ENCODE measurements at regions not wholly inside any gene's neighbourhood (a gene's known extent, or its start where the extent isn't known, plus 50 kb on each side); places are given as distances from the start of the nearest gene placed in this dataset.

DNA sequence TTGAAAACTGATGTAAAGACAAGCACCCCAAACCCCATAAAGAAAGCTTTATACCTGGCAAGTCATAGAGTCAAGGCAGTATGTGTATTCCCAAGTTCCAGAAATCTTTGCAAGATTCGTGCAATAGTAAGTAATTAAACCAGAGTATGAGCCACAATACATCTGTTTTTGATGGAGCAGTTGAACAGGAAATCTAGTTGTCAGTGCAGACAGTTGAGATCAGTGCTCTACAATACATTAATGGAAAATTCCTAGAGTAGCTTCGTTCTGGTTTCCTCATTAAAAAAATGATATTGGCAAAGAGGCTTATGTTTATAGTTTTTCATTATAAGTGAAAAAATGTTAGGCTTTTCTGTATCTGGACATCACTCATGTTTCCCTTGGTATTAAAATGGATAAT, 575.3 kb downstream of the TRIML1 start:
- no peaks in the 10 kb centered on the region for H3K4me1 ChIP-seq (ENCODE audit: low read depth, poor library complexity, severe bottlenecking)
- H3K27me3 ChIP-seq (ENCODE audit: insufficient read depth, low read depth): no peaks in the 10 kb centered on the region
- no peak overlapping the region for H3K27ac ChIP-seq
- H3K4me3 ChIP-seq (IDR thresholded peaks at IDR 0.05; ENCODE audit: insufficient read depth, low read depth, low read length): no peak overlapping the region
- H4K20me1 ChIP-seq (ENCODE audit: insufficient read depth): no peaks in the 10 kb centered on the region
- no peak overlapping the region for H3K4me2 ChIP-seq
- H3K79me2 ChIP-seq (ENCODE audit: insufficient read depth, low read depth): no peaks in the 10 kb centered on the region
- TF ChIP-seq, protein P1, sequence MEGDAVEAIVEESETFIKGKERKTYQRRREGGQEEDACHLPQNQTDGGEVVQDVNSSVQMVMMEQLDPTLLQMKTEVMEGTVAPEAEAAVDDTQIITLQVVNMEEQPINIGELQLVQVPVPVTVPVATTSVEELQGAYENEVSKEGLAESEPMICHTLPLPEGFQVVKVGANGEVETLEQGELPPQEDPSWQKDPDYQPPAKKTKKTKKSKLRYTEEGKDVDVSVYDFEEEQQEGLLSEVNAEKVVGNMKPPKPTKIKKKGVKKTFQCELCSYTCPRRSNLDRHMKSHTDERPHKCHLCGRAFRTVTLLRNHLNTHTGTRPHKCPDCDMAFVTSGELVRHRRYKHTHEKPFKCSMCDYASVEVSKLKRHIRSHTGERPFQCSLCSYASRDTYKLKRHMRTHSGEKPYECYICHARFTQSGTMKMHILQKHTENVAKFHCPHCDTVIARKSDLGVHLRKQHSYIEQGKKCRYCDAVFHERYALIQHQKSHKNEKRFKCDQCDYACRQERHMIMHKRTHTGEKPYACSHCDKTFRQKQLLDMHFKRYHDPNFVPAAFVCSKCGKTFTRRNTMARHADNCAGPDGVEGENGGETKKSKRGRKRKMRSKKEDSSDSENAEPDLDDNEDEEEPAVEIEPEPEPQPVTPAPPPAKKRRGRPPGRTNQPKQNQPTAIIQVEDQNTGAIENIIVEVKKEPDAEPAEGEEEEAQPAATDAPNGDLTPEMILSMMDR (conservative IDR thresholded peaks at IDR 0.05; ENCODE audit: low read depth, low read length): no peak
- no peak overlapping the region for H2AFZ ChIP-seq (ENCODE audit: low read depth)
- no peak overlapping the region for H3K9ac ChIP-seq
- H3K36me3 ChIP-seq (ENCODE audit: insufficient read depth): no peaks in the 10 kb centered on the region

DNA sequence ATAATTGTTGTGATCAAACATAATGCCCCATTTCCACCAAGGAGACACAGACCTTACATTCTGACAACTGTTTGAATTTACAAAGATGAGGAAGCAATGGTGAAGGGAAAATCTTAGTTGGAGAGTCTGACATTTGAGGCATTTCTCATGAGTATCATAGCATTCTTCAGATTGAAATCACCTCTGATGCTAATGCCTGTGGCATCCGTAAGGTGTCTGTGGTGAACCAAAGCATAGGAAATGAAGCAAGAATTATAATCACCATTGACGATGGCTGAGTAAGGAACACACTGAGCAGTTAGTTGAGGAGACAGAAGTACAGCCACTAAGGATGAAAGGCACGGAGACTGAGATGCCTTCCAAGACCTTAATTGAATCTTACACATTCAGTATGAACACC, 575.7 kb downstream of the TRIML1 start:
- H3K4me3 ChIP-seq (IDR thresholded peaks at IDR 0.05; ENCODE audit: insufficient read depth, low read depth, low read length): no peak overlapping the region
- H3K9ac ChIP-seq: no peak overlapping the region
- no peaks in the 10 kb centered on the region for H3K4me1 ChIP-seq (ENCODE audit: low read depth, poor library complexity, severe bottlenecking)
- TF ChIP-seq, protein P1 (conservative IDR thresholded peaks at IDR 0.05; ENCODE audit: low read depth, low read length): no peak
- H3K79me2 ChIP-seq (ENCODE audit: insufficient read depth, low read depth): no peaks in the 10 kb centered on the region
- H4K20me1 ChIP-seq (ENCODE audit: insufficient read depth): no peaks in the 10 kb centered on the region
- H3K27ac ChIP-seq: no peak overlapping the region
- H3K27me3 ChIP-seq (ENCODE audit: insufficient read depth, low read depth): no peaks in the 10 kb centered on the region
- H3K4me2 ChIP-seq: no peak overlapping the region
- no peak overlapping the region for H2AFZ ChIP-seq (ENCODE audit: low read depth)
- no peaks in the 10 kb centered on the region for H3K36me3 ChIP-seq (ENCODE audit: insufficient read depth)

DNA sequence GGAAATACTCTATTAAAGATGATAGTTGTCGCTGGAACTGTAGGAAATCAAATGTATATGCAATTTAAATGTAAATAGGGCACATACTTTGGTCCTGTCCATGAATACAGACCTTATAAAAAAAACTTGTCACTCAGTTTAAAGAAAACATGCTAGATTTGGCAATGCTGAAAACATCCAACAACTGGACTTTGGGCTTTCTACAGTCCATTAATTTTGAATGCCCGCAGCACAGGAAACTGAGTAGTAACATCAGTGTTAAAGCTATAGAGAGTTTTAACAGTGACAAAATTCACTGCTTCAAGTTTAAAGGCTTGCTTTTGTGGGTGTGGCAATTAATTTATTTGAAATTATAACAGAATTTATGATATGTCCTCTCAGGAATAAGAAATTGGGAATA, 578.4 kb downstream of the TRIML1 start:
- Histone ChIP-seq H2AFZ (ENCODE audit: low read depth) (no peak overlapping the region), H3K4me1 (ENCODE audit: low read depth, poor library complexity, severe bottlenecking) (no peaks in the 10 kb centered on the region), H3K4me3 (IDR thresholded peaks at IDR 0.05; ENCODE audit: insufficient read depth, low read depth, low read length) (no peak overlapping the region), H3K27ac (no peak overlapping the region), H4K20me1 (ENCODE audit: insufficient read depth) (no peaks in the 10 kb centered on the region), H3K79me2 (ENCODE audit: insufficient read depth, low read depth) (no peaks in the 10 kb centered on the region), H3K4me2 (no peak overlapping the region), H3K36me3 (ENCODE audit: insufficient read depth) (no peaks in the 10 kb centered on the region), H3K27me3 (ENCODE audit: insufficient read depth, low read depth) (no peaks in the 10 kb centered on the region), H3K9ac (no peak overlapping the region)
- TF ChIP-seq, protein P1 (conservative IDR thresholded peaks at IDR 0.05; ENCODE audit: low read depth, low read length): no peak

DNA sequence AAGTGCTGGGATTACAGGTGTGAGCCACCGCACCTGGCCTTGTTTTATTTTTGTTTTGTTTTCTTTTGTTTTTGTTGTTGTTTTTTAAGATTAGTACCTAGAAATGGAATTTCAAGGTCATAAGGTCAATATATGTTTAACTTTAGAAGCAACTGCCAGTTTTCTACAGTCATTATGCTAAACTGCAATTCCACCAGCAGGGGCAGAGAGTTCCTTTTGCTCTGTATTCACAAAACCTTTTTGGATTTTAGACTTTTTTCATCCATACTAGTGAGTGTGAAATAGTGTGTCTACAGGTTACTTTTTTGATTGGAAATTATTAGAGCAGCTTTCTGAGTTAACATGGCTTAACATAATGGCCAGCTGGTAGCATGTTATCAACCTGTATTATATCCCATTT, 580.6 kb downstream of the TRIML1 start:
- H3K79me2 ChIP-seq (ENCODE audit: insufficient read depth, low read depth): no peaks in the 10 kb centered on the region
- H4K20me1 ChIP-seq (ENCODE audit: insufficient read depth): no peaks in the 10 kb centered on the region
- TF ChIP-seq, protein P1 (conservative IDR thresholded peaks at IDR 0.05; ENCODE audit: low read depth, low read length): 0 out of 2 replicates have a peak, but pooled peaks have one; percentile 19
- H3K4me2 ChIP-seq: no peak overlapping the region
- no peak overlapping the region for H3K27ac ChIP-seq
- H3K9ac ChIP-seq: no peak overlapping the region
- no peaks in the 10 kb centered on the region for H3K36me3 ChIP-seq (ENCODE audit: insufficient read depth)
- no peaks in the 10 kb centered on the region for H3K27me3 ChIP-seq (ENCODE audit: insufficient read depth, low read depth)
- H2AFZ ChIP-seq (ENCODE audit: low read depth): no peak overlapping the region
- no peaks in the 10 kb centered on the region for H3K4me1 ChIP-seq (ENCODE audit: low read depth, poor library complexity, severe bottlenecking)
- no peak overlapping the region for H3K4me3 ChIP-seq (IDR thresholded peaks at IDR 0.05; ENCODE audit: insufficient read depth, low read depth, low read length)
